Brain microvascular endothelial cell (primary cell): ENCODE measurements at regions not wholly inside any gene's neighbourhood (a gene's known extent, or its start where the extent isn't known, plus 50 kb on each side); places are given as distances from the start of the nearest gene placed in this dataset.

Source experiments
- DNase-seq: peaks from one replicate; pipeline ENCODE4 v3.0.0-alpha.2; 2020
- H3K27ac ChIP-seq: fragments of 250-450 bp; sonication (Bioruptor Pico); 2 replicates; pipeline ENCODE4 v1.5.1; 2020; ENCODE audit warnings: mild to moderate bottlenecking, moderate library complexity
- H3K27me3 ChIP-seq: fragments of 250-450 bp; sonication (Bioruptor Pico); replicated peaks from 2 replicates; pipeline ENCODE4 v1.5.1; 2020; ENCODE audit warnings: mild to moderate bottlenecking
- H3K36me3 ChIP-seq: fragments of 250-450 bp; sonication (Bioruptor Pico); replicated peaks from 2 replicates; pipeline ENCODE4 v1.5.1; 2020; ENCODE audit warnings: mild to moderate bottlenecking
- H3K4me3 ChIP-seq: 2 replicates; pipeline ENCODE4 v1.5.1; 2011; ENCODE audit warnings: low read depth, mild to moderate bottlenecking, control low read depth, low read length, moderate library complexity
- in situ Hi-C: cut with HindIII; loops from 2 replicates; pipeline ENCODE4 v1.10.0; 2017; ENCODE audit warnings: low sequenced_read_pairs, low pct_ligation_motif_present
- TF ChIP-seq, protein P1 (sequence below): IDR thresholded peaks from 2 replicates; pipeline ENCODE4 v1.5.1; 2011; ENCODE audit warnings: low read depth, mild to moderate bottlenecking, moderate library complexity, low read length, control low read depth, inconsistent platforms; ENCODE audit errors: missing control alignments

DNA sequence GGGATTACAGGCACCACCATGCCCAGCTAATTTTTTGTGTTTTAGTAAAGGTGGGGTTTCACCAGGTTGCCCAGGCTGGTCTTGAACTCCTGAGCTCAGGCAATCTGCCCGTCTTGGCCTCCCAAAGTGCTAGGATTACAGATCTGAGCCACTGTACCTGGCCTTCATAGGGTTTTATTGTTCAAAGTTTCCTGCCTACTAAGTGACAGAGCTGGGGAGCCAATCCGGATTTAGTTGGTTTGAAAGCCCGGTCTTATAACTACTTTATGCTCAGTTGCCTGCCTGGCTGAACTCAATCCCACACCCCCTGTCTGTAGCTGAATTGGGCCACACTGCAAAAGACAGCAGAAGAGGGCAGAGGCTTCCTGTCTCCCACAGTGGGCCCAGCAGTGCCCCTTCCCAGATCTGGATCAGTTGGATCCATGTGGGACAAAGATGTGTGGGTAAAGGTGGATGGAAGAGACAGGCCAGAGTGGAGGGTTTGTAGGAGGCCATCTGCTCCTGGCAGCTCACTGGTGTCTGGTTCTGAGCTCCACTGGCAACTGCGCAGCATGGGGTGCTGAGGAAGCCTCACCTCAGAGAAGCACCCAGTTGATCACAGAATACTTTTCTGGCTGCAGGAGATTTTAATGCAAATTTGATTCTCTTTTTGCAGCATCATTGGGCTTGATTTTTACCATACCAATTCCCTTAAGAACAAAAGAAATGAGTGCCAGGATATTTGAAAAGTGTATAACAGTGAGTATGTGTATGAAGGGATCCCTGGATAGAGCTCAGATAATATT, 144.9 kb downstream of the DDX1 start:
- TF ChIP-seq, protein P1, sequence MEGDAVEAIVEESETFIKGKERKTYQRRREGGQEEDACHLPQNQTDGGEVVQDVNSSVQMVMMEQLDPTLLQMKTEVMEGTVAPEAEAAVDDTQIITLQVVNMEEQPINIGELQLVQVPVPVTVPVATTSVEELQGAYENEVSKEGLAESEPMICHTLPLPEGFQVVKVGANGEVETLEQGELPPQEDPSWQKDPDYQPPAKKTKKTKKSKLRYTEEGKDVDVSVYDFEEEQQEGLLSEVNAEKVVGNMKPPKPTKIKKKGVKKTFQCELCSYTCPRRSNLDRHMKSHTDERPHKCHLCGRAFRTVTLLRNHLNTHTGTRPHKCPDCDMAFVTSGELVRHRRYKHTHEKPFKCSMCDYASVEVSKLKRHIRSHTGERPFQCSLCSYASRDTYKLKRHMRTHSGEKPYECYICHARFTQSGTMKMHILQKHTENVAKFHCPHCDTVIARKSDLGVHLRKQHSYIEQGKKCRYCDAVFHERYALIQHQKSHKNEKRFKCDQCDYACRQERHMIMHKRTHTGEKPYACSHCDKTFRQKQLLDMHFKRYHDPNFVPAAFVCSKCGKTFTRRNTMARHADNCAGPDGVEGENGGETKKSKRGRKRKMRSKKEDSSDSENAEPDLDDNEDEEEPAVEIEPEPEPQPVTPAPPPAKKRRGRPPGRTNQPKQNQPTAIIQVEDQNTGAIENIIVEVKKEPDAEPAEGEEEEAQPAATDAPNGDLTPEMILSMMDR = no peak
- DNase-seq = no peak
- in situ Hi-C loops = no loop called here
- H3K27ac ChIP-seq = no peak overlapping the region
- H3K27me3 ChIP-seq = peaks cover 11% of the 10 kb centered on the region
- H3K4me3 ChIP-seq = no peak overlapping the region
- H3K36me3 ChIP-seq = no peaks in the 10 kb centered on the region

DNA sequence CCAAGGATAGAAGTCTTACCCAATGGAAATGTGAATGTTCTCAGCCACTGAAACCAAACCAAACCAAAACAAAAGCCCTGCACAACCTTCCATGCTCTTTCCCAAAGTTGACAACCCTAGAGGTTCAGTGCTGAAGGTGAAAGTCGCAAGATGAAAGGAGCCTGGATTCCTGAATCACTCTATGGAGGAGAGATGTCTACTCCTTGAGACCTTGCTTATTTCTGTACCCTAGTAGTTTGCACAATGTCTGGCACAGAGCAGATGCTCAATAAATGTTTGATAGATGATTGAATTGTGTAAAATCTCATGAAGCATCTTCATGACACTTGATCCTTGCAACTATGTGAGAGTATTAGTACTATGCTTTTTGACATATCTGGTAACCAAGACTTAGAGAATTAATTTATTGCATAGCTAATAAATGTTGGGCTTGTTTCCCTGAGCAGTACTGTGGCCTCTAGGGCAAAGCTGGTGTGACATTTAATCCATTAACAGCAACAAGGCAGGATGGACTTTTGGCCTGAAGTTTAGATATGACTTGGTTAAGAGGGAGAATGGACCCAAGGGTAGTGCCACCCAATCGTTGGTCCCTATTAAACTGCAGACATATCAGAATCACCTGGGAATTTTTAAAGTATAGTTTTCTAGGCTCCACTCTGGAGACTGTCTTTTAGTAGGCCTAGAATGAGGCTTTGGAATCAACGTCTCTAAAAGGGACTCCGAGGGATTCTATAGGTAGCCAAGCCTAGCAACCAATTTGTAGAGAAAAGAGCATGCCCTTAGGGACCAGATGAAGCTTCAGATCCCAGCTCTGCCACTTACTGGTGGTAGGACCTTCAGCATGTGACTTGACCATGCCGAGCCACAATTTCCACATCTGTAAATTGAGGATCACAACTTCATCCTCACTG, 145.9 kb downstream of the DDX1 start:
- H3K27me3 ChIP-seq = peaks cover 4% of the 10 kb centered on the region
- H3K27ac ChIP-seq = no peak overlapping the region
- no peak overlapping the region for H3K4me3 ChIP-seq
- no peaks in the 10 kb centered on the region for H3K36me3 ChIP-seq
- TF ChIP-seq, protein P1 = no peak
- no peak for DNase-seq
- in situ Hi-C loops = no loop called here

DNA sequence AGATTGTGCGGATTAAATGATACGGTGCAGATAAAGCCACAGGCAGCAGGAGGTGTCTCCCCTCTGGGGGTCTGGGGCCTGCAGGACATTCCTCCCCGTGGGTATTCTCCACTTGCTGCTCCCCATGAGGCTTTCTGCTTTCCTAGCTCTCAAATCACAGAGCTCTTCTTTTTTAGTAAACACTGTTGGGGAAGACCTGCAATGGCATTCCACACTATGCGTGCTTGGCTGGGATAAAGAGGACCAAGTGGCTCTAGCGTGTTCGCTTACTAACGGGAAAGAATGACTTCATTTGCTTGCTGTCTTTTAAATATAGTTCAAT, 146.5 kb downstream of the DDX1 start:
- H3K4me3 ChIP-seq = no peak overlapping the region
- in situ Hi-C loops = no loop called here
- no peak for DNase-seq
- H3K27ac ChIP-seq = no peak overlapping the region
- TF ChIP-seq, protein P1 = no peak
- H3K27me3 ChIP-seq = peaks cover 4% of the 10 kb centered on the region
- H3K36me3 ChIP-seq = no peaks in the 10 kb centered on the region

GRCh38 chr2:15738943-15739342, 147.3 kb downstream of the DDX1 start:
- TF ChIP-seq, protein P1 = no peak
- H3K27ac ChIP-seq = no peak overlapping the region
- H3K27me3 ChIP-seq = peaks cover 4% of the 10 kb centered on the region
- H3K4me3 ChIP-seq = no peak overlapping the region
- in situ Hi-C loops = no loop called here
- DNase-seq = no peak
- no peaks in the 10 kb centered on the region for H3K36me3 ChIP-seq

GRCh38 chr2:15744820-15745219, 153.2 kb downstream of the DDX1 start:
- TF ChIP-seq, protein P1 = no peak
- Histone ChIP-seq H3K36me3 (no peaks in the 10 kb centered on the region), H3K27ac (no peak overlapping the region), H3K4me3 (no peak overlapping the region), H3K27me3 (no peaks in the 10 kb centered on the region)
- no peak for DNase-seq
- in situ Hi-C loops = no loop called here
